NCI-H510A (cell line): ENCODE measurements at regions not wholly inside any gene's neighbourhood (a gene's known extent, or its start where the extent isn't known, plus 50 kb on each side); places are given as distances from the start of the nearest gene placed in this dataset.
"Not testable (repeated sequence)": the region's sequence is repeated elsewhere in the genome, so short reads cannot be mapped to it uniquely, and the experiment has no call there.

Experiments used
- DNase-seq: peaks from one replicate; lab custom pipeline; 2025; lab: John Stamatoyannopoulos, UW

GRCh38 chrX:3919668-3920423, 206.4 kb upstream of the PRKX start:
- not testable (repeated sequence) for DNase-seq

- DNase-seq, result not testable (repeated sequence)
Observed at GRCh38 chrX:3914813-3915212, 201.4 kb upstream of the PRKX start.

GRCh38 chrX:3914059-3914458, 200.6 kb upstream of the PRKX start:
- DNase-seq, result not testable (repeated sequence)

- DNase-seq, result not testable (repeated sequence)
Observed at GRCh38 chrX:3911012-3911411, 197.6 kb upstream of the PRKX start.

GRCh38 chrX:3910611-3911010, 197.2 kb upstream of the PRKX start:
- DNase-seq, result not testable (repeated sequence)

- DNase-seq, result not testable (repeated sequence)
Observed at GRCh38 chrX:3905522-3906258, 192.2 kb upstream of the PRKX start.

GRCh38 chrX:3902222-3902621, 188.8 kb upstream of the PRKX start:
- DNase-seq, result not testable (repeated sequence)

- not testable (repeated sequence) for DNase-seq
Observed at GRCh38 chrX:3896755-3897154, 183.3 kb upstream of the PRKX start.

- not testable (repeated sequence) for DNase-seq
Observed at GRCh38 chrX:3882553-3882920, 169.1 kb upstream of the PRKX start.

GRCh38 chrX:3881898-3882552, 168.6 kb upstream of the PRKX start:
- not testable (repeated sequence) for DNase-seq

GRCh38 chrX:3881255-3881895, 167.9 kb upstream of the PRKX start:
- not testable (repeated sequence) for DNase-seq

GRCh38 chrX:3876393-3876792, 162.9 kb upstream of the PRKX start:
- not testable (repeated sequence) for DNase-seq

- not testable (repeated sequence) for DNase-seq
Observed at GRCh38 chrX:3875638-3876037, 162.2 kb upstream of the PRKX start.

- DNase-seq, result not testable (repeated sequence)
Observed at GRCh38 chrX:3872226-3872879, 158.9 kb upstream of the PRKX start.

- not testable (repeated sequence) for DNase-seq
Observed at GRCh38 chrX:3867067-3867831, 153.8 kb upstream of the PRKX start.

- DNase-seq, result not testable (repeated sequence)
Observed at GRCh38 chrX:3858332-3858731, 144.9 kb upstream of the PRKX start.

- not testable (repeated sequence) for DNase-seq
Observed at GRCh38 chrX:3843522-3844145, 130.2 kb upstream of the PRKX start.

- peak; percentile 1 for DNase-seq
Observed at GRCh38 chrX:3842822-3843521, 129.5 kb upstream of the PRKX start.

GRCh38 chrX:3838754-3839153, 125.3 kb upstream of the PRKX start:
- not testable (repeated sequence) for DNase-seq
